GM06990 (cell line): ENCODE measurements at regions not wholly inside any gene's neighbourhood (a gene's known extent, or its start where the extent isn't known, plus 50 kb on each side); places are given as distances from the start of the nearest gene placed in this dataset.

Experiments used
- DNase-seq: peaks from one replicate; pipeline ENCODE4 v3.0.0-alpha.2; 2011; ENCODE audit not compliant: insufficient read length; ENCODE audit errors: extremely low read depth
- H3K27me3 ChIP-seq: replicated peaks from 2 replicates; pipeline ENCODE4 v1.6.0; 2011; ENCODE audit warnings: low read length; ENCODE audit not compliant: control insufficient read depth, insufficient read depth
- H3K36me3 ChIP-seq: 2 replicates; pipeline ENCODE4 v1.5.1; 2011; ENCODE audit warnings: low read length; ENCODE audit not compliant: control insufficient read depth, insufficient read depth
- H3K4me3 ChIP-seq: replicated peaks from 2 replicates; pipeline ENCODE4 v1.5.1; 2011; ENCODE audit warnings: low read depth, mild to moderate bottlenecking, control low read depth, low read length
- TF ChIP-seq, protein P1 (sequence below): IDR thresholded peaks from 2 replicates; pipeline ENCODE4 v1.5.1; 2011; ENCODE audit warnings: low read length, control low read depth, mild to moderate bottlenecking, inconsistent platforms; ENCODE audit not compliant: insufficient read depth, poor library complexity, severe bottlenecking

DNA sequence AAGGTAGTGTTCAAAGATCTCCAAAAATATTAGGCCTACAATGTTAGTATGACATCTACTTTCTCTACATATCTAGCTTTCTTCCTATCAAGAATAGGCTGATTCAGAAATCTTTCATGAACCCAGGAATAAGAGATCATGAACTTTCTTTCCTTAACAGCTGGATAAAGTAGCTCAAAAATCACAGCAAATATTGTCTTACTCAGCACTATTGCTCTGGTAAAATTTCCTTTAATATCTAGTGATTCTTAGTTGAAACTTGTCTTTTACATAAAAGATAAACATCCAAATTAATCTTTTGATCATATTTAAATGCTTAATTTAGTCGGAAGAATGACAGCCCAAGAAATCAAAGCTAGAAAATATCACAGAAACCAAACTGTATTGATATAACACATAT lies 131.9 kb downstream of the NOL4 start:
- Histone ChIP-seq H3K36me3 (no peaks in the 10 kb centered on the region), H3K4me3 (no peak overlapping the region), H3K27me3 (no peaks in the 10 kb centered on the region)
- TF ChIP-seq, protein P1, sequence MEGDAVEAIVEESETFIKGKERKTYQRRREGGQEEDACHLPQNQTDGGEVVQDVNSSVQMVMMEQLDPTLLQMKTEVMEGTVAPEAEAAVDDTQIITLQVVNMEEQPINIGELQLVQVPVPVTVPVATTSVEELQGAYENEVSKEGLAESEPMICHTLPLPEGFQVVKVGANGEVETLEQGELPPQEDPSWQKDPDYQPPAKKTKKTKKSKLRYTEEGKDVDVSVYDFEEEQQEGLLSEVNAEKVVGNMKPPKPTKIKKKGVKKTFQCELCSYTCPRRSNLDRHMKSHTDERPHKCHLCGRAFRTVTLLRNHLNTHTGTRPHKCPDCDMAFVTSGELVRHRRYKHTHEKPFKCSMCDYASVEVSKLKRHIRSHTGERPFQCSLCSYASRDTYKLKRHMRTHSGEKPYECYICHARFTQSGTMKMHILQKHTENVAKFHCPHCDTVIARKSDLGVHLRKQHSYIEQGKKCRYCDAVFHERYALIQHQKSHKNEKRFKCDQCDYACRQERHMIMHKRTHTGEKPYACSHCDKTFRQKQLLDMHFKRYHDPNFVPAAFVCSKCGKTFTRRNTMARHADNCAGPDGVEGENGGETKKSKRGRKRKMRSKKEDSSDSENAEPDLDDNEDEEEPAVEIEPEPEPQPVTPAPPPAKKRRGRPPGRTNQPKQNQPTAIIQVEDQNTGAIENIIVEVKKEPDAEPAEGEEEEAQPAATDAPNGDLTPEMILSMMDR = no peak
- DNase-seq = no peak

GRCh38 chr18:34086370-34086769 lies 138.3 kb downstream of the NOL4 start:
- Histone ChIP-seq H3K4me3 (no peak overlapping the region), H3K36me3 (no peaks in the 10 kb centered on the region), H3K27me3 (no peaks in the 10 kb centered on the region)
- TF ChIP-seq, protein P1 = no peak
- no peak for DNase-seq

DNA sequence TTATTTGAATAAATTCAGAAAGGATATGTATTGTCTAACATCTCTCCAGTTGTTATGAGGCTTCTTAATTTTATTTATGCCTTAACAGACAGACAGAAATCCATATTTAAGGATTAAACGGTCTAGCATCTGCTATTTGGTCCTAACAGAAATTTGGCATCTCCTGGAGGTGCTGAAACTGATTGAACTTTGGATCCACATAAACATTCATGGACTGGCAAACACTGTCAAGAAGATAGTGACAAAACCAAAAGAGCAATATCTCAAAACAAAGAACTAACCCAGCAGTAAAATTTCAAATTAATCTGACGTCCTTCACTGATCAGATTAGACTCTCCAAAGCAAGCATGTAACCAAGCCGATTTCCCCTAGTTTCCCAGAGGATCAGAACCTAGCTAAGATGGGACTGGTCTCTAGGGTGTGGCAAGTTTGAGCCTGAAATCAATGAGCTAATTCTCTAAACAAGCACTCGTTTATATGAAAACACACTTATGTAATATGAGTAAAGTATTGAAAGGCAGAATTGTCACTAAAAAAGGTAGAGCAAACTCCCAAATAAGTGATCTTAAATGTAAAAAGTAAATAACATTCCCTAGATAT lies 139.5 kb downstream of the NOL4 start:
- Histone ChIP-seq H3K27me3 (no peaks in the 10 kb centered on the region), H3K36me3 (no peaks in the 10 kb centered on the region), H3K4me3 (no peak overlapping the region)
- no peak for DNase-seq
- TF ChIP-seq, protein P1 = no peak

DNA sequence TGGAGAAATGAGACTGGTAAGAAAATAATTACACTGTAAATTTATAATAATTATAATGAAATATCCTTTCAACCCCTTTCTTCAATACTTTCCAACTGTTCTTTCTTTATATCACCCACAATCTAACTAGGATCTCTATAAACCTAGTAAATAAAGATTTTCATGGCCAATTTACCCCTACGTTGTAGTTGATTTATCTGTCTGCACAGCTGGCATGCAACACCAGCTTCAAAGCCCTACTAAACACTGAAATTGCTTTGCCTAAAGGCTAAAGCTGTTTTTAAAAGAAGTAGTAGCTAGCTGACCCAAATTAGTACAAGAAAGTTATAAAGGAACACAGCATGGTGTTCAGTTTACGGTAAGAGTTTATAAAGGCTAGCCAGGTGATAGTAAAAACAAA lies 140.1 kb downstream of the NOL4 start:
- Histone ChIP-seq H3K4me3 (no peak overlapping the region), H3K36me3 (no peaks in the 10 kb centered on the region), H3K27me3 (no peaks in the 10 kb centered on the region)
- no peak for DNase-seq
- TF ChIP-seq, protein P1 = no peak

DNA sequence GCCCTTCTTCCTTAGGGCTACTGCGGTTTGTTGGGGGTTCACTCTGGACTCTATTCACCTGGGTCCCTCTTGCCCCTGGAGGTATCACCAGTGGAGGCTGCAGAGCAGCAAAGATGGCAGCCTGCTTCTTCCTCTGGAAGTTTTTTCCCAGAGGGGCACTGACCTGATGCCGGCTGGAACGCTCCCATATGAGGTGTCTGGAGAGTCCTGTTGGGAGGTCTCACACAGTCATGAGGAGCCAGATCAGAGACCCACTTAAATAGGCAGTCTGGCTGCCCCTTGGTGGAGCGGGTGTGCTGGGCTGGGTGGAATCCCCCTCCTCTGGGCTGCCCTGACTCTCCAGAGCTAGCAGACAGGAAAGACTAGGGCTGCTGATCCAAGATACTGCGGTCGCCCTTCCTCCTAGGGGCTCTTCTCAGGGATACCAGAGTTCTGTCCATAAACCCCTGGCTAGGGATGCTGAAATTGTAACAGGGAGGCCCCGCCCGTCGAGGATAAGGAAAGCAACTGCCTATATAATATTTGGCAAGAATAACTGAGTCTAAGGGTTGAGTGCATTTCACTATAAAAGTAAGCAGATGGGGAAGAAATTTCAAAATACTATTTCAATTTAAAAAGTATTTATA lies 140.7 kb downstream of the NOL4 start:
- TF ChIP-seq, protein P1 = no peak
- Histone ChIP-seq H3K36me3 (no peaks in the 10 kb centered on the region), H3K4me3 (no peak overlapping the region), H3K27me3 (no peaks in the 10 kb centered on the region)
- no peak for DNase-seq
